GM12891 (cell line): ENCODE measurements at regions not wholly inside any gene's neighbourhood (a gene's known extent, or its start where the extent isn't known, plus 50 kb on each side); places are given as distances from the start of the nearest gene placed in this dataset.

Experiments
- PAX5 ChIP-seq: IDR thresholded peaks from 2 replicates; pipeline ENCODE4 v1.6.1; 2011; ENCODE audit warnings: low read length, moderate library complexity, mild to moderate bottlenecking; ENCODE audit not compliant: insufficient read depth, severe bottlenecking
- POLR2A ChIP-seq: IDR thresholded peaks from 2 replicates; pipeline ENCODE4 v1.6.1; 2011; ENCODE audit warnings: low read depth, low read length, control low read depth
- POLR2AphosphoS5 ChIP-seq: IDR thresholded peaks from 2 replicates; pipeline ENCODE4 v1.6.1; 2011; ENCODE audit warnings: low read depth, low read length, control low read depth
- POU2F2 ChIP-seq: IDR thresholded peaks from 2 replicates; pipeline ENCODE4 v1.6.1; 2011; ENCODE audit warnings: low read depth, mild to moderate bottlenecking, control low read depth, low read length, moderate library complexity
- SPI1 ChIP-seq: IDR thresholded peaks from 2 replicates; pipeline ENCODE4 v1.6.1; 2011; ENCODE audit warnings: low read depth, low read length, control low read depth
- TAF1 ChIP-seq: IDR thresholded peaks from 2 replicates; pipeline ENCODE4 v1.6.1; 2011; ENCODE audit warnings: low read depth, low read length, control low read depth

DNA sequence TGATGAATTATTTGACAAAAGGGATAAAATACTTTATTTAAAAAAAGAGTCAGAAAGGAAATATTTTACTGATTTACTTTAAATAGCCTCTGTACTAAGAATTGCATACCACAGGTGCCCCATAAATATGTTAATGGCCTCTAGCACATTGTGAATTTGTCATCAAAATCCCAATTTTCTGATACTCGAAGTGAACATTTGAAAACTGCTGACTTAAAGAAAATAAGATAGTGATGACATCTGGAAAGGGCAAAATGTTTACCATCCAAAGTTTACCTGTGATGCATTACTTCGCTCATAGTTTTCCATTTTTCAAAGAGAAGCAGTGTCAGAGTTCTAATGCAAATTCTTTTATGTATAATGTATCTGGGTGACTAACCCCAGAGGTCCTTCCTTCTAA lies 455.4 kb downstream of the KLF5 start:
- TF ChIP-seq POLR2AphosphoS5 = no peak
- no peak for TF ChIP-seq POLR2A
- TF ChIP-seq TAF1 = no peak
- no peak for TF ChIP-seq SPI1
- TF ChIP-seq PAX5 = no peak
- TF ChIP-seq POU2F2 = no peak
